SK-N-MC (cell line): ENCODE measurements at regions not wholly inside any gene's neighbourhood (a gene's known extent, or its start where the extent isn't known, plus 50 kb on each side); places are given as distances from the start of the nearest gene placed in this dataset.

Source experiments
- DNase-seq: peaks from one replicate; pipeline ENCODE4 v3.0.0-alpha.2; 2011; ENCODE audit warnings: low read depth, low spot score
- H3K27ac ChIP-seq: fragments of 200-600 bp; sonication (generic); 2 replicates; pipeline ENCODE4 v1.5.1; 2016; ENCODE audit warnings: mixed run types
- H3K36me3 ChIP-seq: fragments of 200-600 bp; sonication (generic); 2 replicates; pipeline ENCODE4 v1.6.1; 2017; ENCODE audit warnings: antibody characterized with exemption, low read length, mixed read lengths; ENCODE audit not compliant: insufficient read depth
- H3K4me3 ChIP-seq: fragments of 200-600 bp; sonication (generic); 2 replicates; pipeline ENCODE4 v1.5.1; 2016
- H3K9ac ChIP-seq: fragments of 200-600 bp; sonication (generic); 2 replicates; pipeline ENCODE4 v1.8.0; 2017; ENCODE audit warnings: mixed run types, mixed read lengths; ENCODE audit not compliant: insufficient read length
- H3K9me3 ChIP-seq: fragments of 200-600 bp; sonication (generic); 2 replicates; pipeline ENCODE4 v1.6.1; 2017; ENCODE audit warnings: low read depth, mild to moderate bottlenecking, antibody characterized with exemption, low read length, moderate library complexity, mixed read lengths
- EZH2 ChIP-seq: fragments of 200-600 bp; sonication (generic); IDR thresholded peaks from one replicate; pipeline ENCODE4 v1.6.1; 2017; ENCODE audit warnings: antibody characterized with exemption
- FOXP2 ChIP-seq: optimal IDR thresholded peaks from 2 replicates; pipeline ENCODE3; 2011; ENCODE audit warnings: mild to moderate bottlenecking, moderate library complexity; ENCODE audit not compliant: insufficient read depth; ENCODE audit errors: extremely low read length, control extremely low read depth
- POLR2AphosphoS5 ChIP-seq: IDR thresholded peaks from 2 replicates; pipeline ENCODE4 v1.6.1; 2012; ENCODE audit warnings: mild to moderate bottlenecking, low read depth, low read length, borderline replicate concordance

- TF ChIP-seq FOXP2 (no peak), POLR2AphosphoS5 (no peak), EZH2 (no peak)
- H3K4me3 ChIP-seq = no peak overlapping the region
- no peak for DNase-seq
- H3K27ac ChIP-seq = no peak overlapping the region
- H3K36me3 ChIP-seq = no peaks in the 10 kb centered on the region
- H3K9me3 ChIP-seq = no peaks in the 10 kb centered on the region
- H3K9ac ChIP-seq = no peak overlapping the region
Observed at GRCh38 chr12:47286676-47287075, 206.9 kb upstream of the AMIGO2 start.
